Adrenal gland (tissue), 9 donors: ENCODE measurements at regions not wholly inside any gene's neighbourhood (a gene's known extent, or its start where the extent isn't known, plus 50 kb on each side); places are given as distances from the start of the nearest gene placed in this dataset.
A peak's percentile ranks its signal among the peaks of the same experiment; 100 is the strongest.
"Not testable (repeated sequence)": the region's sequence is repeated elsewhere in the genome, so short reads cannot be mapped to it uniquely, and the experiment has no call there.

Experiments
- DNase-seq, 7 donors: peaks; one replicate each; pipeline ENCODE4 v3.0.0-alpha.2; 2019 to 2020
- H3K27ac ChIP-seq, 5 donors: fragments of 200-600 bp; sonication (generic) in 4 of 5; 1 replicate in 3 of 5; 2 replicates in 2 of 5; pipeline versions ENCODE4 v1.5.1 to v1.8.0; 2016 to 2020; ENCODE audit warnings: mild to moderate bottlenecking in 1 of 5
- H3K27me3 ChIP-seq: fragments of 200-600 bp; 2 replicates; pipeline ENCODE4 v1.8.0; 2021
- H3K36me3 ChIP-seq, 2 donors: fragments of 200-600 bp; replicated peaks in 1 of 2; 1 replicate in 1 of 2; 2 replicates in 1 of 2; pipeline versions ENCODE4 v1.5.1 to v1.8.0; 2018 to 2022
- H3K4me1 ChIP-seq, 2 donors: fragments of 200-600 bp; replicated peaks in 1 of 2; 1 replicate in 1 of 2; 2 replicates in 1 of 2; pipeline versions ENCODE4 v1.5.1 to v1.8.0; 2018 to 2021
- H3K4me3 ChIP-seq, 4 donors: fragments of 200-600 bp; sonication (generic) in 3 of 4; one replicate each; pipeline ENCODE4 v1.5.1; 2016 to 2018
- H3K9me3 ChIP-seq, 3 donors: fragments of 200-600 bp; sonication (generic) in 1 of 3; replicated peaks in 1 of 3; 1 replicate in 2 of 3; 2 replicates in 1 of 3; pipeline versions ENCODE4 v1.5.1 to v1.8.0; 2016 to 2021
- CTCF ChIP-seq, 6 experiments: fragments of 450-650 bp in 4 of 6; fragments of 200-600 bp in 2 of 6; sonication (generic) in 1 of 6; IDR thresholded peaks; 1 replicate in 5 of 6; 2 replicates in 1 of 6; pipeline versions ENCODE4 v1.5.1 to v1.8.0; 2016 to 2021; ENCODE audit warnings: antibody characterized with exemption in 6 of 6, mild to moderate bottlenecking in 2 of 6, moderate library complexity in 1 of 6
- POLR2A ChIP-seq, 2 donors: fragments of 450-650 bp; IDR thresholded peaks; one replicate each; pipeline ENCODE4 v1.6.1; 2017; ENCODE audit warnings: antibody characterized with exemption in 2 of 2, mild to moderate bottlenecking in 2 of 2, moderate library complexity in 1 of 2
- WGBS, 4 donors: extraction: QIAGEN DNeasy Blood & Tissue Kit in 2 of 4; methylation state at CpG; one replicate each; pipeline versions ENCODE4 v1.1.5 to v1.1.7; 2013 to 2017; 5-methylcytosine and 5-hydroxymethylcytosine counted together
- intact Hi-C, 2 donors: fragments of 100-400 bp; cut with DNase I; formaldehyde crosslinking; loops; one replicate each; pipeline versions ENCODE4 v1.14.1 to v1.15.0; 2022 to 2023
- donor health status: healthy with polysubstance abuse.
- donor health status: Bipolar disorder and iron deficiency.
- donor health status: DM: yes; HTN: yes; CAD: no.
- donor health status: DM: no; HTN: no; CAD: no.
- donor health status: DM: no; HTN: no; CAD: no.

GRCh38 chr10:37496061-37496460 is 361.3 kb downstream of the ZNF248 start:
- 68 to 84% (median 76%) methylated on average over 2 to 3 of the region's 3 CpGs for WGBS, 4 donors
- Histone ChIP-seq H3K9me3 (no peaks in the 10 kb centered on the region), H3K27ac (no peak overlapping the region), H3K36me3 (no peaks in the 10 kb centered on the region), H3K4me1 (no peaks in the 10 kb centered on the region), H3K4me3 (no peak overlapping the region), H3K27me3 (no peaks in the 10 kb centered on the region)
- intact Hi-C loops = loop anchor here in 1 of 2 donors (10.0 kb wide), 1 partner anchor 61 kb away; no protein-coding TSS in a partner anchor
- DNase-seq = no peak
- no peak for TF ChIP-seq CTCF (IDR thresholded peaks at IDR 0.05)
- no peak for TF ChIP-seq POLR2A (IDR thresholded peaks at IDR 0.05)

GRCh38 chr10:37495415-37495814 is 362.0 kb downstream of the ZNF248 start:
- Histone ChIP-seq H3K27ac (no peak overlapping the region), H3K36me3 (no peaks in the 10 kb centered on the region), H3K27me3 (no peaks in the 10 kb centered on the region), H3K4me3 (no peak overlapping the region), H3K9me3 (no peaks in the 10 kb centered on the region), H3K4me1 (no peaks in the 10 kb centered on the region)
- 29 to 76% (median 54%) methylated on average over 1 of the region's 1 CpG for whole genome bisulfite sequencing, 4 donors
- DNase-seq = no peak
- intact Hi-C loops = loop anchor here in 1 of 2 donors (10.0 kb wide), 1 partner anchor 61 kb away; no protein-coding TSS in a partner anchor
- TF ChIP-seq CTCF (IDR thresholded peaks at IDR 0.05) (peak; percentile 48 to 63 (median 56)), POLR2A (IDR thresholded peaks at IDR 0.05) (no peak)

- not testable (repeated sequence) for H3K36me3 ChIP-seq, H3K4me3 ChIP-seq, H3K27me3 ChIP-seq, H3K9me3 ChIP-seq, DNase-seq, H3K4me1 ChIP-seq, H3K27ac ChIP-seq
- 60 to 91% (median 81%) methylated on average over 3 of the region's 3 CpGs for WGBS, 4 donors
- intact Hi-C loops = loop anchor here in 1 of 2 donors (10.0 kb wide), 1 partner anchor 58 kb away; no protein-coding TSS in a partner anchor
Measured at GRCh38 chr10:37493185-37493796, 364.1 kb downstream of the ZNF248 start.

- no peak for TF ChIP-seq CTCF (IDR thresholded peaks at IDR 0.05)
- TF ChIP-seq POLR2A (IDR thresholded peaks at IDR 0.05) = no peak
- Histone ChIP-seq H3K36me3 (no peaks in the 10 kb centered on the region), H3K4me3 (no peak overlapping the region), H3K27ac (peak overlapping the region in 2 of 5 donors; percentile 62 to 72), H3K4me1 (peaks cover 0 to 8% of the 10 kb centered on the region in 2 donors), H3K9me3 (no peaks in the 10 kb centered on the region), H3K27me3 (no peaks in the 10 kb centered on the region)
- intact Hi-C loops = loop anchor here in 1 of 2 donors (10.0 kb wide), 1 partner anchor 55 kb away; no protein-coding TSS in a partner anchor
- peak in 3 of 7 donors; percentile 15 to 31 (median 23) for DNase-seq
- 69 to 77% (median 73%) methylated on average over 4 of the region's 4 CpGs for WGBS, 4 donors
Measured at GRCh38 chr10:37490266-37490665, 364.9 kb downstream of the ANKRD30A start.

- 40 to 67% (median 54%) methylated on average over 1 of the region's 1 CpG for WGBS, 4 donors
- no peak for DNase-seq
- H3K27ac ChIP-seq = peak overlapping the region in 4 of 5 donors; percentile 6 to 73 (median 67)
- TF ChIP-seq POLR2A (IDR thresholded peaks at IDR 0.05) (no peak), CTCF (IDR thresholded peaks at IDR 0.05) (no peak)
- no peaks in the 10 kb centered on the region for H3K36me3 ChIP-seq
- H3K4me1 ChIP-seq = peaks cover 0 to 8% of the 10 kb centered on the region in 2 donors
- no peaks in the 10 kb centered on the region for H3K27me3 ChIP-seq
- no peak overlapping the region for H3K4me3 ChIP-seq
- intact Hi-C loops = loop anchor here in 1 of 2 donors (10.0 kb wide), 1 partner anchor 55 kb away; no protein-coding TSS in a partner anchor
- no peaks in the 10 kb centered on the region for H3K9me3 ChIP-seq
Measured at GRCh38 chr10:37489658-37490003, 364.2 kb downstream of the ANKRD30A start.
